ENCODE measurements at regions not wholly inside any gene's neighbourhood (a gene's known extent, or its start where the extent isn't known, plus 50 kb on each side); places are given as distances from the start of the nearest gene placed in this dataset.

- TF ChIP-seq CTCF (IDR thresholded peaks at IDR 0.05): no peak
- no peak for TF ChIP-seq POLR2A (IDR thresholded peaks at IDR 0.05)
- TF ChIP-seq EP300 (IDR thresholded peaks at IDR 0.05; ENCODE audit: low read depth): no peak
- no peak for TF ChIP-seq POLR2AphosphoS5 (IDR thresholded peaks at IDR 0.05)
These were observed 637.2 kb downstream of the POM121L12 start for GRCh38 chr7:53672681-53673080.
